Thoracic aorta (tissue), 2 donors: ENCODE measurements at regions not wholly inside any gene's neighbourhood (a gene's known extent, or its start where the extent isn't known, plus 50 kb on each side); places are given as distances from the start of the nearest gene placed in this dataset.

Source experiments
- ATAC-seq: fragments of 150-250 bp; one replicate; pipeline ENCODE4 v1.8.0; 2017; ENCODE audit warnings: low read depth; ENCODE audit not compliant: insufficient number of reproducible peaks, low FRiP score
- DNase-seq: peaks from one replicate; pipeline ENCODE4 v3.0.0-alpha.2; 2020; ENCODE audit warnings: low spot score
- H3K27ac ChIP-seq, 2 donors: fragments of 200-600 bp; sonication (generic); 1 replicate in 1 of 2; 2 replicates in 1 of 2; pipeline ENCODE4 v1.5.1; 2016; ENCODE audit warnings: mild to moderate bottlenecking in 2 of 2, moderate library complexity in 2 of 2
- H3K27me3 ChIP-seq: fragments of 200-600 bp; sonication (generic); replicated peaks from 2 replicates; pipeline ENCODE4 v1.6.0; 2016; ENCODE audit warnings: mild to moderate bottlenecking; ENCODE audit not compliant: insufficient read depth
- H3K36me3 ChIP-seq: fragments of 200-600 bp; sonication (generic); one replicate; pipeline ENCODE4 v1.5.1; 2016
- H3K4me1 ChIP-seq, 2 donors: fragments of 200-600 bp; sonication (generic); 1 replicate in 1 of 2; 2 replicates in 1 of 2; pipeline versions ENCODE4 v1.5.1 to v1.6.0; 2016; ENCODE audit warnings: low read depth in 2 of 2, mild to moderate bottlenecking in 1 of 2; ENCODE audit not compliant: control insufficient read depth in 1 of 2
- H3K4me3 ChIP-seq: fragments of 200-600 bp; sonication (generic); 2 replicates; pipeline ENCODE4 v1.5.1; 2016; ENCODE audit warnings: mild to moderate bottlenecking
- H3K9me3 ChIP-seq: fragments of 200-600 bp; sonication (generic); 2 replicates; pipeline ENCODE4 v1.5.1; 2016
- TF ChIP-seq, protein P1 (sequence below): fragments of 200-600 bp; sonication (generic); IDR thresholded peaks from one replicate; pipeline ENCODE4 v1.5.1; 2019; ENCODE audit warnings: antibody characterized with exemption

DNA sequence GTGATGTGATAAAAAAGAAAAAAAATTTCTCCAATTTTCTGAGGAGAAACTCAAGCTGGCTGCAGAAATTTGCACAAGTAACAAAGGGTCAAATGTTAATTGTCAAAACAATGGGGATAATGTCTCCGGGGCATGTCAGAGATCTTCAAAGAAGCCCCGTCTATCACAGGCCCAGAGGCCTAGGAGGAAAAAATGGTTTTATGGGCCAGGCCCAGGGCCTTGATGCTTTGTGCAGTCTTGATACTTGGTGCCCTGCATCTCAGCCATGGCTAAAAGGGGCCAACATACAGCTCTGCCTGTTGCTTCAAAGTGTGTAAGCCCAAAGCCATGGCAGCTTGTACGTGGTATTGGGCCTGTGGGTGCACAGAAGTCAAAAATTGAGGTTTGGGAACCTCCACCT lies 961.0 kb downstream of the FAM133A start:
- Histone ChIP-seq H3K27me3 (no peaks in the 10 kb centered on the region), H3K36me3 (no peaks in the 10 kb centered on the region), H3K4me3 (no peak overlapping the region), H3K4me1 (no peaks in the 10 kb centered on the region), H3K27ac (no peak overlapping the region), H3K9me3 (no peaks in the 10 kb centered on the region)
- ATAC-seq (no peak), DNase-seq (no peak)
- TF ChIP-seq, protein P1, sequence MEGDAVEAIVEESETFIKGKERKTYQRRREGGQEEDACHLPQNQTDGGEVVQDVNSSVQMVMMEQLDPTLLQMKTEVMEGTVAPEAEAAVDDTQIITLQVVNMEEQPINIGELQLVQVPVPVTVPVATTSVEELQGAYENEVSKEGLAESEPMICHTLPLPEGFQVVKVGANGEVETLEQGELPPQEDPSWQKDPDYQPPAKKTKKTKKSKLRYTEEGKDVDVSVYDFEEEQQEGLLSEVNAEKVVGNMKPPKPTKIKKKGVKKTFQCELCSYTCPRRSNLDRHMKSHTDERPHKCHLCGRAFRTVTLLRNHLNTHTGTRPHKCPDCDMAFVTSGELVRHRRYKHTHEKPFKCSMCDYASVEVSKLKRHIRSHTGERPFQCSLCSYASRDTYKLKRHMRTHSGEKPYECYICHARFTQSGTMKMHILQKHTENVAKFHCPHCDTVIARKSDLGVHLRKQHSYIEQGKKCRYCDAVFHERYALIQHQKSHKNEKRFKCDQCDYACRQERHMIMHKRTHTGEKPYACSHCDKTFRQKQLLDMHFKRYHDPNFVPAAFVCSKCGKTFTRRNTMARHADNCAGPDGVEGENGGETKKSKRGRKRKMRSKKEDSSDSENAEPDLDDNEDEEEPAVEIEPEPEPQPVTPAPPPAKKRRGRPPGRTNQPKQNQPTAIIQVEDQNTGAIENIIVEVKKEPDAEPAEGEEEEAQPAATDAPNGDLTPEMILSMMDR, result no peak

DNA sequence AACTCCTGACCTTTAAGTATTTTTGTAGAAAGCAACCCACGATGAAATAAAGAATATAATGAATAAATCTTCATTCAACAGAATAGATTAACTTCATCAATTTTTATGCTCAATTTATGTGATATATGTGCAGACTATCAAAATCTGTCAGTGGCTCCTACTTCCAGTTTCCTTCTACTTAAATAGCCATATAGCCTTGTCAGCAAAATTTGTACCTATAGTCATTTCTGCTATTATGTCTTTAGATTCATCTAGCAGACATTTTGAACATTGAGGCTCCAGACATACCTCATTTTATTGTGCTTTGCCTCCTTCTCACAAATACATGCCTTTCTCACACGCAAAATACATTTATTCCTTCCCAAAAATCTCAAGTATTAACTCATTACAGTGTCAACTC lies 971.7 kb downstream of the FAM133A start:
- Histone ChIP-seq H3K9me3 (no peaks in the 10 kb centered on the region), H3K27ac (no peak overlapping the region), H3K27me3 (no peaks in the 10 kb centered on the region), H3K36me3 (no peaks in the 10 kb centered on the region), H3K4me3 (no peak overlapping the region), H3K4me1 (no peaks in the 10 kb centered on the region)
- ATAC-seq (no peak), DNase-seq (no peak)
- TF ChIP-seq, protein P1, result no peak

DNA sequence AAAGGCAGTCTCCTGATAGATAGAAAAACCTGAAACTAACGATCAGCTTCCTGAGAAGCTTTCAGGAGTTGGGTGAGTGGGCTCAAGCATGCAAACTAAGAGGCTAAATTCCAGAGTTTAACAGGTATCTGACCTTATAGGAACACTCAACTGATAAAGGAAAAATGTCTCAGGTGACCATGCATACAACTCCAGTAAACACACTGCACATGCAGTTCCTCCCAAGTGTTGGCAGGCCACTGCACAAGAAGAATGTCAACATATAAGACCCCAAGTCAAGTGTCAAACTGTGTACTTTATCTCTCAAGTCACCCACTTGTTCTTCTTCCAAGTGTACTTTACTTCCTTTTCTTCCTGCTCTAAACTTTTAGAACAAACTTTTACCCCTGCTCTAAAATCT lies 981.2 kb downstream of the FAM133A start:
- TF ChIP-seq, protein P1, result no peak
- no peaks in the 10 kb centered on the region for H3K36me3 ChIP-seq
- no peaks in the 10 kb centered on the region for H3K4me1 ChIP-seq
- no peak overlapping the region for H3K27ac ChIP-seq
- no peaks in the 10 kb centered on the region for H3K9me3 ChIP-seq
- no peaks in the 10 kb centered on the region for H3K27me3 ChIP-seq
- H3K4me3 ChIP-seq, result no peak overlapping the region
- ATAC-seq (no peak), DNase-seq (no peak)

DNA sequence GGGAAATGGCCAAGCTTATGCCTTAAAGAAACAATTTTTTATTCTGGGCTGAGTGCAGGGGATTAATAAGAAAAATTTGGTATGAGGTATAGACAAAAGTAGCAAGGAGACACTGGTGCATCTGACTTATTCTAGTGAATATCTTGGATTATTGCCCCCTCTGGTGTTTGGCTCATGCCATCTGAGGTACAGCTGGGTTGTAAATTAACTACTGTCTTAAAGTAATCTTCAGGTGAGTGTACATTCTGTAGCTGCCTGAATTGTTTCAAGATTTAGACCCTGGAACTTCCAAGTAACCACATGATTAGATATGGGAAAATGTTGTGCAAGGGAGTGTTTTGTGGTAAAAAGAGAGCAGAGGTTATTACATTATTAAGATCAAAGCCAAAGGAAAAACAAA lies 988.7 kb downstream of the FAM133A start:
- no peak overlapping the region for H3K4me3 ChIP-seq
- ATAC-seq (no peak), DNase-seq (no peak)
- no peaks in the 10 kb centered on the region for H3K9me3 ChIP-seq
- no peak overlapping the region for H3K27ac ChIP-seq
- H3K36me3 ChIP-seq, result no peaks in the 10 kb centered on the region
- TF ChIP-seq, protein P1, result no peak
- H3K27me3 ChIP-seq, result no peaks in the 10 kb centered on the region
- no peaks in the 10 kb centered on the region for H3K4me1 ChIP-seq

- Histone ChIP-seq H3K27ac (no peak overlapping the region), H3K9me3 (no peaks in the 10 kb centered on the region), H3K4me1 (no peaks in the 10 kb centered on the region), H3K36me3 (no peaks in the 10 kb centered on the region), H3K4me3 (no peak overlapping the region), H3K27me3 (no peaks in the 10 kb centered on the region)
- TF ChIP-seq, protein P1, result no peak
- DNase-seq (no peak), ATAC-seq (no peak)
Measured at GRCh38 chrX:94676285-94676684, 1002.3 kb downstream of the FAM133A start.
